ENCODE measurements at regions not wholly inside any gene's neighbourhood (a gene's known extent, or its start where the extent isn't known, plus 50 kb on each side); places are given as distances from the start of the nearest gene placed in this dataset.

GRCh38 chr13:105572401-105572800 is 963.1 kb downstream of the EFNB2 start:
- TF ChIP-seq, protein P1, sequence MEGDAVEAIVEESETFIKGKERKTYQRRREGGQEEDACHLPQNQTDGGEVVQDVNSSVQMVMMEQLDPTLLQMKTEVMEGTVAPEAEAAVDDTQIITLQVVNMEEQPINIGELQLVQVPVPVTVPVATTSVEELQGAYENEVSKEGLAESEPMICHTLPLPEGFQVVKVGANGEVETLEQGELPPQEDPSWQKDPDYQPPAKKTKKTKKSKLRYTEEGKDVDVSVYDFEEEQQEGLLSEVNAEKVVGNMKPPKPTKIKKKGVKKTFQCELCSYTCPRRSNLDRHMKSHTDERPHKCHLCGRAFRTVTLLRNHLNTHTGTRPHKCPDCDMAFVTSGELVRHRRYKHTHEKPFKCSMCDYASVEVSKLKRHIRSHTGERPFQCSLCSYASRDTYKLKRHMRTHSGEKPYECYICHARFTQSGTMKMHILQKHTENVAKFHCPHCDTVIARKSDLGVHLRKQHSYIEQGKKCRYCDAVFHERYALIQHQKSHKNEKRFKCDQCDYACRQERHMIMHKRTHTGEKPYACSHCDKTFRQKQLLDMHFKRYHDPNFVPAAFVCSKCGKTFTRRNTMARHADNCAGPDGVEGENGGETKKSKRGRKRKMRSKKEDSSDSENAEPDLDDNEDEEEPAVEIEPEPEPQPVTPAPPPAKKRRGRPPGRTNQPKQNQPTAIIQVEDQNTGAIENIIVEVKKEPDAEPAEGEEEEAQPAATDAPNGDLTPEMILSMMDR (IDR thresholded peaks at IDR 0.05 in 2 of 3, conservative IDR thresholded peaks at IDR 0.05 in 1 of 3; ENCODE audit: borderline replicate concordance in 1 of 3, insufficient read depth in 1 of 3, low read depth in 2 of 3, low read length in 2 of 3) = no peak
- TF ChIP-seq, protein P2, sequence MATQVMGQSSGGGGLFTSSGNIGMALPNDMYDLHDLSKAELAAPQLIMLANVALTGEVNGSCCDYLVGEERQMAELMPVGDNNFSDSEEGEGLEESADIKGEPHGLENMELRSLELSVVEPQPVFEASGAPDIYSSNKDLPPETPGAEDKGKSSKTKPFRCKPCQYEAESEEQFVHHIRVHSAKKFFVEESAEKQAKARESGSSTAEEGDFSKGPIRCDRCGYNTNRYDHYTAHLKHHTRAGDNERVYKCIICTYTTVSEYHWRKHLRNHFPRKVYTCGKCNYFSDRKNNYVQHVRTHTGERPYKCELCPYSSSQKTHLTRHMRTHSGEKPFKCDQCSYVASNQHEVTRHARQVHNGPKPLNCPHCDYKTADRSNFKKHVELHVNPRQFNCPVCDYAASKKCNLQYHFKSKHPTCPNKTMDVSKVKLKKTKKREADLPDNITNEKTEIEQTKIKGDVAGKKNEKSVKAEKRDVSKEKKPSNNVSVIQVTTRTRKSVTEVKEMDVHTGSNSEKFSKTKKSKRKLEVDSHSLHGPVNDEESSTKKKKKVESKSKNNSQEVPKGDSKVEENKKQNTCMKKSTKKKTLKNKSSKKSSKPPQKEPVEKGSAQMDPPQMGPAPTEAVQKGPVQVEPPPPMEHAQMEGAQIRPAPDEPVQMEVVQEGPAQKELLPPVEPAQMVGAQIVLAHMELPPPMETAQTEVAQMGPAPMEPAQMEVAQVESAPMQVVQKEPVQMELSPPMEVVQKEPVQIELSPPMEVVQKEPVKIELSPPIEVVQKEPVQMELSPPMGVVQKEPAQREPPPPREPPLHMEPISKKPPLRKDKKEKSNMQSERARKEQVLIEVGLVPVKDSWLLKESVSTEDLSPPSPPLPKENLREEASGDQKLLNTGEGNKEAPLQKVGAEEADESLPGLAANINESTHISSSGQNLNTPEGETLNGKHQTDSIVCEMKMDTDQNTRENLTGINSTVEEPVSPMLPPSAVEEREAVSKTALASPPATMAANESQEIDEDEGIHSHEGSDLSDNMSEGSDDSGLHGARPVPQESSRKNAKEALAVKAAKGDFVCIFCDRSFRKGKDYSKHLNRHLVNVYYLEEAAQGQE (IDR thresholded peaks at IDR 0.05; ENCODE audit: low read depth) = no peak
- TF ChIP-seq ZNF274 (IDR thresholded peaks at IDR 0.05; ENCODE audit: low read depth, low read length) (no peak), ATF3 (IDR thresholded peaks at IDR 0.05) (no peak), POLR2AphosphoS5 (IDR thresholded peaks at IDR 0.05; ENCODE audit: low read depth, low read length) (no peak), POLR2A (IDR thresholded peaks at IDR 0.05; ENCODE audit: borderline replicate concordance, extremely low read depth, insufficient read depth, insufficient read length) (no peak), RAD21 (IDR thresholded peaks at IDR 0.05; ENCODE audit: low read depth) (no peak), TCF7L2 (IDR thresholded peaks at IDR 0.05; ENCODE audit: borderline replicate concordance, extremely low read depth, insufficient read depth, insufficient read length) (no peak), EZH2 (IDR thresholded peaks at IDR 0.05) (no peak), SP1 (IDR thresholded peaks at IDR 0.05; ENCODE audit: low read depth) (no peak)

Data from HCT116 (cell line).